Osteocyte (in vitro differentiated cells): ENCODE measurements at regions not wholly inside any gene's neighbourhood (a gene's known extent, or its start where the extent isn't known, plus 50 kb on each side); places are given as distances from the start of the nearest gene placed in this dataset.

Source experiments
- DNase-seq: peaks from one replicate; pipeline ENCODE4 v3.0.0; 2021; ENCODE audit warnings: mixed read lengths; ENCODE audit not compliant: unreplicated experiment; ENCODE audit errors: extremely low spot score
- H3K27ac Mint-ChIP-seq: one replicate; pipeline ENCODE4 v1.8.0; 2021; ENCODE audit warnings: mild to moderate bottlenecking, mixed read lengths; ENCODE audit not compliant: unreplicated experiment
- H3K27me3 Mint-ChIP-seq: one replicate; pipeline ENCODE4 v1.8.0; 2021; ENCODE audit warnings: mixed read lengths; ENCODE audit not compliant: unreplicated experiment
- H3K36me3 Mint-ChIP-seq: one replicate; pipeline ENCODE4 v1.8.0; 2021; ENCODE audit warnings: mixed read lengths; ENCODE audit not compliant: unreplicated experiment
- H3K4me1 Mint-ChIP-seq: one replicate; pipeline ENCODE4 v1.8.0; 2021; ENCODE audit warnings: mixed read lengths; ENCODE audit not compliant: unreplicated experiment
- H3K4me3 Mint-ChIP-seq: one replicate; pipeline ENCODE4 v1.8.0; 2021; ENCODE audit warnings: mild to moderate bottlenecking, moderate library complexity, mixed read lengths; ENCODE audit not compliant: unreplicated experiment
- H3K9me3 Mint-ChIP-seq: one replicate; pipeline ENCODE4 v1.8.0; 2021; ENCODE audit warnings: mixed read lengths; ENCODE audit not compliant: unreplicated experiment
- CTCF ChIP-seq: fragments of 200-600 bp; sonication (generic); IDR thresholded peaks from 2 replicates; pipeline ENCODE4 v1.5.0; 2021; ENCODE audit warnings: antibody characterized with exemption, mild to moderate bottlenecking, moderate library complexity

DNA sequence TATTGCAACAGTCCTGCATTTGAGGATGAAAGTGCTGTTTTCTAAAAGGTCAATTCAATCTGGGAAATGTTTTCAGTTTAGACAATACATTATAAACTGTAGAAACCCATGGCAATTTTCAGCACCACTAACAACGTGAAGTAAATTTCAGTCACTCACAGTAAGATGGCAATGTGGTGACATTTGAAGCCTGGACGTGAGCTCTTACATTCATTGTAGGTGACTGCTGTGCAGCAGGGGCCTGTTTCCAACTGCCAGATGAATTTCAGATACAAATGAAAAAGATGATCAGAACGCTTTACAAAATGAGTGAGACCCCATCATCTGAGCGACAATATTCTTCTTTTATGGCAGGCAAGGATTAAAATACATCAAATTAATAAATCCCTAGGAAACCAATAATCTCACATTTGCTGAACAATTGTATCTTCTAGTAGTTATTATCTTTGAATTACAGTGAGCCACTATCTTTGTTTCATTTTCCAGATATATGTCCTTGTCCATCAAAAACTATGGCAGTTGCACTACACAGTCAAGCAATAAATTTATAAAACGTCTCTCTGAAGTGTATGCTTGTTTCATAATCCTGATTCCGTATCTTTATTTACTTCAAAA is 1816.8 kb downstream of the OLFM4 start:
- TF ChIP-seq CTCF, result no peak
- Mint-ChIP-seq H3K4me1 (no peaks in the 10 kb centered on the region), H3K36me3 (no peaks in the 10 kb centered on the region), H3K27me3 (no peaks in the 10 kb centered on the region), H3K9me3 (no peaks in the 10 kb centered on the region), H3K4me3 (no peak overlapping the region), H3K27ac (no peak overlapping the region)
- DNase-seq, result no peak

- no peak overlapping the region for H3K4me3 Mint-ChIP-seq
- no peaks in the 10 kb centered on the region for H3K36me3 Mint-ChIP-seq
- H3K4me1 Mint-ChIP-seq, result no peaks in the 10 kb centered on the region
- no peak overlapping the region for H3K27ac Mint-ChIP-seq
- H3K9me3 Mint-ChIP-seq, result peaks cover 7% of the 10 kb centered on the region
- no peaks in the 10 kb centered on the region for H3K27me3 Mint-ChIP-seq
- no peak for TF ChIP-seq CTCF
- no peak for DNase-seq
Measured at GRCh38 chr13:54852831-54853230, 1824.2 kb downstream of the OLFM4 start.

- no peak for DNase-seq
- Mint-ChIP-seq H3K4me3 (no peak overlapping the region), H3K27ac (no peak overlapping the region), H3K9me3 (peaks cover 12% of the 10 kb centered on the region), H3K4me1 (no peaks in the 10 kb centered on the region), H3K27me3 (no peaks in the 10 kb centered on the region), H3K36me3 (no peaks in the 10 kb centered on the region)
- TF ChIP-seq CTCF, result no peak
Measured at GRCh38 chr13:54859827-54860226, 1831.2 kb downstream of the OLFM4 start.

- H3K27ac Mint-ChIP-seq, result no peak overlapping the region
- TF ChIP-seq CTCF, result no peak
- no peaks in the 10 kb centered on the region for H3K4me1 Mint-ChIP-seq
- no peak overlapping the region for H3K4me3 Mint-ChIP-seq
- DNase-seq, result no peak
- no peaks in the 10 kb centered on the region for H3K27me3 Mint-ChIP-seq
- no peaks in the 10 kb centered on the region for H3K36me3 Mint-ChIP-seq
- H3K9me3 Mint-ChIP-seq, result peaks cover 9% of the 10 kb centered on the region
Measured at GRCh38 chr13:54875111-54875510, 1846.5 kb downstream of the OLFM4 start.

DNA sequence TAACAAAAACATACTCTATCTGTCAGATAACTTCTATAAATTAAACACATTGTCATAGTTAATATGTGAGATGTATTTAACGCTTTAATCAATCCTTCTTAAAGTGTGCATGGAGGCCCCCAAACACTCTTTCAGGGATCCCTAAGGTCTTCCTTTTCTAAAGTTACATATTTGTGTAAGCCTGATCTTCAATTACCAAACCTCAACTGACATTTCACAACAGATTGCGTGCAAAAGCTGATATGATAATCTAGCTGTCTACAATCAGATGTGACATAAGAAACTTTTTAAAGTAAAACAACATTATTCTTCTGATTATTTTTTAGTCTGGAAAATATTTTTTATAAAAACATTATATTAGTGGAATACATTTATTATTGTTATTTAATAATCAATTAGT is 1850.4 kb downstream of the OLFM4 start:
- no peak for TF ChIP-seq CTCF

More for the DNA sequence above, 1850.4 kb downstream of the OLFM4 start:
- no peak for DNase-seq
- Mint-ChIP-seq H3K4me1 (no peaks in the 10 kb centered on the region), H3K36me3 (no peaks in the 10 kb centered on the region), H3K4me3 (no peak overlapping the region), H3K27me3 (no peaks in the 10 kb centered on the region), H3K9me3 (peaks cover 11% of the 10 kb centered on the region), H3K27ac (no peak overlapping the region)
